Spleen (tissue), 11 donors: ENCODE measurements at regions not wholly inside any gene's neighbourhood (a gene's known extent, or its start where the extent isn't known, plus 50 kb on each side); places are given as distances from the start of the nearest gene placed in this dataset.

Experiments used
- DNase-seq: peaks from one replicate; pipeline ENCODE4 v3.0.0-alpha.2; 2020
- H3K27ac ChIP-seq, 8 donors: fragments of 200-600 bp; sonication (generic) in 7 of 8; 1 replicate in 4 of 8; 2 replicates in 4 of 8; pipeline versions ENCODE4 v1.5.0 to v1.8.0; 2016 to 2021; ENCODE audit warnings: inconsistent platforms in 4 of 8, mild to moderate bottlenecking in 4 of 8, moderate library complexity in 1 of 8
- H3K27me3 ChIP-seq, 7 donors: fragments of 200-600 bp; sonication (generic) in 6 of 7; replicated peaks in 1 of 7; 1 replicate in 4 of 7; 2 replicates in 3 of 7; pipeline versions ENCODE4 v1.5.0 to v1.8.0; 2016 to 2021; ENCODE audit warnings: inconsistent platforms in 3 of 7, mild to moderate bottlenecking in 1 of 7
- H3K36me3 ChIP-seq, 6 donors: fragments of 200-600 bp; sonication (generic) in 5 of 6; 1 replicate in 4 of 6; 2 replicates in 2 of 6; pipeline versions ENCODE4 v1.5.0 to v1.8.0; 2016 to 2021; ENCODE audit warnings: inconsistent platforms in 2 of 6
- H3K4me1 ChIP-seq, 6 donors: fragments of 200-600 bp; sonication (generic) in 5 of 6; 1 replicate in 3 of 6; 2 replicates in 3 of 6; pipeline versions ENCODE4 v1.5.0 to v1.8.0; 2016 to 2021; ENCODE audit warnings: inconsistent platforms in 3 of 6
- H3K4me3 ChIP-seq, 8 donors: fragments of 200-600 bp; sonication (generic) in 7 of 8; 1 replicate in 4 of 8; 2 replicates in 4 of 8; pipeline versions ENCODE4 v1.5.0 to v1.8.0; 2016 to 2021; ENCODE audit warnings: inconsistent platforms in 4 of 8, mild to moderate bottlenecking in 4 of 8, moderate library complexity in 2 of 8
- H3K9me3 ChIP-seq, 8 donors: fragments of 200-600 bp; sonication (generic) in 7 of 8; 1 replicate in 4 of 8; 2 replicates in 4 of 8; pipeline versions ENCODE4 v1.5.0 to v1.8.0; 2016 to 2021; ENCODE audit warnings: inconsistent platforms in 4 of 8
- POLR2A ChIP-seq, 3 donors: fragments of 450-650 bp; IDR thresholded peaks; one replicate each; pipeline ENCODE4 v1.5.1; 2017; ENCODE audit warnings: antibody characterized with exemption in 3 of 3, mild to moderate bottlenecking in 1 of 3
- POLR2AphosphoS5 ChIP-seq, 3 donors: sonication (generic); formaldehyde crosslinking; IDR thresholded peaks; one replicate each; pipeline ENCODE4 v1.5.1; 2017; ENCODE audit warnings: antibody characterized with exemption in 3 of 3
- WGBS, 5 donors: extraction: QIAGEN DNeasy Blood & Tissue Kit in 3 of 5; methylation state at CpG; one replicate each; pipeline versions ENCODE4 v1.1.5 to v1.1.7; 2013 to 2018; 5-methylcytosine and 5-hydroxymethylcytosine counted together
- intact Hi-C: fragments of 100-400 bp; cut with DNase I; formaldehyde crosslinking; loops from one replicate; pipeline ENCODE4 v1.15.0; 2023; ENCODE audit warnings: low total_unique reads
- TF ChIP-seq, protein P1 (sequence below), 11 experiments: fragments of 200-600 bp in 7 of 11; fragments of 450-650 bp in 4 of 11; sonication (generic) in 4 of 11; IDR thresholded peaks in 8 of 11; conservative IDR thresholded peaks in 3 of 11; 1 replicate in 7 of 11; 2 replicates in 4 of 11; pipeline versions ENCODE4 v1.4.0 to v1.8.0; 2016 to 2021; ENCODE audit warnings: antibody characterized with exemption in 11 of 11, inconsistent platforms in 4 of 11, mild to moderate bottlenecking in 1 of 11
- donor health status: healthy with polysubstance abuse.
- donor health status: DM: no; HTN: no; CAD: no; lungs with moderate emphysema.
- donor health status: DM: no; HTN: no; CAD: no.
- donor health status: Bipolar disorder and iron deficiency.
- donor health status: healthy.
- donor health status: DM: no; HTN: no; CAD: no.
- donor health status: DM: yes; HTN: yes; CAD: no.

GRCh38 chr14:82419933-82420332 lies 886.3 kb upstream of the SEL1L start:
- 58 to 85% (median 78%) methylated on average over 2 of the region's 2 CpGs for WGBS, 5 donors
- intact Hi-C loops: no loop called here
- TF ChIP-seq, protein P1, sequence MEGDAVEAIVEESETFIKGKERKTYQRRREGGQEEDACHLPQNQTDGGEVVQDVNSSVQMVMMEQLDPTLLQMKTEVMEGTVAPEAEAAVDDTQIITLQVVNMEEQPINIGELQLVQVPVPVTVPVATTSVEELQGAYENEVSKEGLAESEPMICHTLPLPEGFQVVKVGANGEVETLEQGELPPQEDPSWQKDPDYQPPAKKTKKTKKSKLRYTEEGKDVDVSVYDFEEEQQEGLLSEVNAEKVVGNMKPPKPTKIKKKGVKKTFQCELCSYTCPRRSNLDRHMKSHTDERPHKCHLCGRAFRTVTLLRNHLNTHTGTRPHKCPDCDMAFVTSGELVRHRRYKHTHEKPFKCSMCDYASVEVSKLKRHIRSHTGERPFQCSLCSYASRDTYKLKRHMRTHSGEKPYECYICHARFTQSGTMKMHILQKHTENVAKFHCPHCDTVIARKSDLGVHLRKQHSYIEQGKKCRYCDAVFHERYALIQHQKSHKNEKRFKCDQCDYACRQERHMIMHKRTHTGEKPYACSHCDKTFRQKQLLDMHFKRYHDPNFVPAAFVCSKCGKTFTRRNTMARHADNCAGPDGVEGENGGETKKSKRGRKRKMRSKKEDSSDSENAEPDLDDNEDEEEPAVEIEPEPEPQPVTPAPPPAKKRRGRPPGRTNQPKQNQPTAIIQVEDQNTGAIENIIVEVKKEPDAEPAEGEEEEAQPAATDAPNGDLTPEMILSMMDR (IDR thresholded peaks at IDR 0.05 in 8 of 11, conservative IDR thresholded peaks at IDR 0.05 in 3 of 11): no peak
- TF ChIP-seq POLR2A (IDR thresholded peaks at IDR 0.05) (no peak), POLR2AphosphoS5 (IDR thresholded peaks at IDR 0.05) (no peak)
- H3K27ac ChIP-seq: no peak overlapping the region
- H3K9me3 ChIP-seq: peaks cover 0 to 56% (median 42%) of the 10 kb centered on the region in 8 donors
- no peak for DNase-seq
- H3K36me3 ChIP-seq: no peaks in the 10 kb centered on the region
- no peaks in the 10 kb centered on the region for H3K4me1 ChIP-seq
- H3K27me3 ChIP-seq: no peaks in the 10 kb centered on the region
- H3K4me3 ChIP-seq: no peak overlapping the region

DNA sequence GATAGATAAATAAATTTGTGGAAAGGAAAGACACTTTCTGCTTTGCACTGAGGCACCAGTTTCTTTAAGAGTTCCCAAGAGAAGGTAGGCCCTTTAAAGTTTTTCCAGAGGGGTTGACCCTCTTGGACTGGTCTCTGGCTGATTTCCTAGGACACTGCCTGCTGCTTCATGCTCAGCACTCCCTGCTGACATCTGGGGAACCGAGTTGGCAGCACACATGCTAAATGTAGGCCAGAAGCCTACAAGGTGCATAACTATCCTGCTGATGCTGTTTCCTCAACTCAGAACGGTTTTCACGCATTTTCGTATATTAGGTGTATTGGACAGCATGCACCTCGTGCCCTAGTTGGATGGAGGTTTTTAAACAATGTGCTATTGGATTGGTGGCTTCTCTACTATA lies 887.2 kb upstream of the SEL1L start:
- intact Hi-C loops: no loop called here
- no peaks in the 10 kb centered on the region for H3K4me1 ChIP-seq
- no peaks in the 10 kb centered on the region for H3K27me3 ChIP-seq
- WGBS, 5 donors: 79 to 86% (median 82%) methylated on average over 5 of the region's 5 CpGs
- H3K9me3 ChIP-seq: peaks cover 0 to 56% (median 39%) of the 10 kb centered on the region in 8 donors
- TF ChIP-seq, protein P1 (IDR thresholded peaks at IDR 0.05 in 8 of 11, conservative IDR thresholded peaks at IDR 0.05 in 3 of 11): no peak
- TF ChIP-seq POLR2AphosphoS5 (IDR thresholded peaks at IDR 0.05): no peak
- TF ChIP-seq POLR2A (IDR thresholded peaks at IDR 0.05): no peak
- DNase-seq: no peak
- H3K36me3 ChIP-seq: no peaks in the 10 kb centered on the region
- no peak overlapping the region for H3K4me3 ChIP-seq
- no peak overlapping the region for H3K27ac ChIP-seq

DNA sequence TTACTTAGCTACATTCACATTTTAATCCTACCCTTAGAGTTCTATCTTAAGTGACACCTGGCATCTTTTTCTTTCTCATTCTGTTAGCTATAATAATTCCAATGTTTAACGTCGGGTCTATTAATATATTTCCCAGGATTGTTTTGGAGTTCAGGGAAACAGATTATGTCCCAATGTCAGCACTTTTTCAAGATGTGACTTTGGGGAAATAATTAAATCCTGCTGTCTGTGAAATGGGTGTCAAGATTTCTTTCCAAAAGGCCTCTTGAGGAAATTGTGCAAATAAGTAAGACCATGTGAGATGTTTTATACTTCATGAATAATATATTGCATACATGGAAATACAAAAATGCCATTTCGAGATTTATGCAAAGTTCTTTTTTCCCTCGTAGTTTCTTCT lies 887.6 kb upstream of the SEL1L start:
- Histone ChIP-seq H3K27me3 (no peaks in the 10 kb centered on the region), H3K9me3 (peaks cover 0 to 56% (median 38%) of the 10 kb centered on the region in 8 donors)

DNA sequence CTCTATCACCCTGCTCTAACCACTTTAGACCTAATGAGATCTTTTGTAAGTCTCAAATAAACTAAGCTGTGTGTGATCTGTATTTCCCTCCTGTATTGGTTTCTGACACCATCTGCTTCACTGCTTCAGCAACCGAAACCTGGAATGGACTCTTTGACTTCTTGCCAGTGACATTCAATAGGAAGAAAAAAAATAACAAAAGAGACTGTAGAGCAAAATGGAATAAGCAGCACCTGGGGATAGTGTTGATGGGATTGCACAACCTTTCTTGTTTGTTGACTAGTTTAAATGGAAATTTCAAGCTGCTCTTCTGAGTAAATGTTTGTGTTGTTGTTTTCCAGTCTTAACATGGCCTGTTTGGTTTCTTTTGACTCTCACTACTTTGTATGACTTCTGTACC lies 888.6 kb upstream of the SEL1L start:
- Histone ChIP-seq H3K4me1 (no peaks in the 10 kb centered on the region), H3K27ac (no peak overlapping the region), H3K4me3 (no peak overlapping the region), H3K9me3 (peaks cover 0 to 56% (median 37%) of the 10 kb centered on the region in 8 donors), H3K27me3 (no peaks in the 10 kb centered on the region), H3K36me3 (no peaks in the 10 kb centered on the region)
- no peak for TF ChIP-seq POLR2AphosphoS5 (IDR thresholded peaks at IDR 0.05)
- TF ChIP-seq POLR2A (IDR thresholded peaks at IDR 0.05): no peak
- TF ChIP-seq, protein P1 (IDR thresholded peaks at IDR 0.05 in 8 of 11, conservative IDR thresholded peaks at IDR 0.05 in 3 of 11): no peak
- 86 to 90% (median 87%) methylated on average over 1 of the region's 1 CpG for WGBS, 5 donors
- DNase-seq: no peak
- intact Hi-C loops: no loop called here

More for the DNA sequence above, 887.6 kb upstream of the SEL1L start:
- no peak for DNase-seq
- Histone ChIP-seq H3K4me1 (no peaks in the 10 kb centered on the region), H3K4me3 (no peak overlapping the region), H3K27ac (no peak overlapping the region), H3K36me3 (no peaks in the 10 kb centered on the region)
- WGBS, 5 donors: 75 to 88% (median 80%) methylated on average over 4 of the region's 4 CpGs
- intact Hi-C loops: no loop called here
- TF ChIP-seq POLR2A (IDR thresholded peaks at IDR 0.05) (no peak), POLR2AphosphoS5 (IDR thresholded peaks at IDR 0.05) (no peak)
- TF ChIP-seq, protein P1 (IDR thresholded peaks at IDR 0.05 in 8 of 11, conservative IDR thresholded peaks at IDR 0.05 in 3 of 11): no peak
